ENCODE measurements at regions not wholly inside any gene's neighbourhood (a gene's known extent, or its start where the extent isn't known, plus 50 kb on each side); places are given as distances from the start of the nearest gene placed in this dataset.

DNA sequence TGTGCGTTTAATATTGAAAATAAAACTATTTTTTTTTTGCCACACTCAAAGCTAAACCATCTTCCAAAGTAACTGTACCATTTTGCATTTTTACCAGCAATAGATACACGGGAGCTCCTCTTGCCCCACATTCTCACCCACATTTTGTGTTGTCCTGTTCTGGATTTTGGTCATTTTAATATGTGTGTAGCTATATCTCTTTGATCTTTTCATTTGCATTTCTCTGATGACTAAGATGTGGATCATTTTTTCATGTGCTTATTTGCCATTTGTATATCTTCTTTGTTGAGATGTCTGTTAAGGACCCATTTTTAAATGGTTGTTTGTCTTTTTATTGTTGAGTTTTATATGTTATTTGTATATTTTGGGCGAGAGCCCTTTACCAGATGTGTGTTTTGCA, 1543.5 kb downstream of the GRIK2 start:
- H3K9me3 Mint-ChIP-seq = no peaks in the 10 kb centered on the region
- H3K9ac ChIP-seq (ENCODE audit: extremely low read depth, low read length, poor library complexity, severe bottlenecking) = no peak overlapping the region
- H3K36me3 Mint-ChIP-seq (ENCODE audit: low read depth) = no peaks in the 10 kb centered on the region
- H3K9me3 ChIP-seq (ENCODE audit: control insufficient read depth, low read length) = no peaks in the 10 kb centered on the region
- peaks cover 4% of the 10 kb centered on the region for H3K4me1 Mint-ChIP-seq
- H3K27ac ChIP-seq (ENCODE audit: low read depth, low read length) = no peak overlapping the region
- no peak overlapping the region for H3K27ac Mint-ChIP-seq
- WGBS, 2 experiments (ENCODE audit: insufficient coverage in 1 of 2, insufficient read length in 1 of 2) = 92 to 100% methylated on average over 1 to 2 of the region's 3 CpGs
- TF ChIP-seq, protein P1, sequence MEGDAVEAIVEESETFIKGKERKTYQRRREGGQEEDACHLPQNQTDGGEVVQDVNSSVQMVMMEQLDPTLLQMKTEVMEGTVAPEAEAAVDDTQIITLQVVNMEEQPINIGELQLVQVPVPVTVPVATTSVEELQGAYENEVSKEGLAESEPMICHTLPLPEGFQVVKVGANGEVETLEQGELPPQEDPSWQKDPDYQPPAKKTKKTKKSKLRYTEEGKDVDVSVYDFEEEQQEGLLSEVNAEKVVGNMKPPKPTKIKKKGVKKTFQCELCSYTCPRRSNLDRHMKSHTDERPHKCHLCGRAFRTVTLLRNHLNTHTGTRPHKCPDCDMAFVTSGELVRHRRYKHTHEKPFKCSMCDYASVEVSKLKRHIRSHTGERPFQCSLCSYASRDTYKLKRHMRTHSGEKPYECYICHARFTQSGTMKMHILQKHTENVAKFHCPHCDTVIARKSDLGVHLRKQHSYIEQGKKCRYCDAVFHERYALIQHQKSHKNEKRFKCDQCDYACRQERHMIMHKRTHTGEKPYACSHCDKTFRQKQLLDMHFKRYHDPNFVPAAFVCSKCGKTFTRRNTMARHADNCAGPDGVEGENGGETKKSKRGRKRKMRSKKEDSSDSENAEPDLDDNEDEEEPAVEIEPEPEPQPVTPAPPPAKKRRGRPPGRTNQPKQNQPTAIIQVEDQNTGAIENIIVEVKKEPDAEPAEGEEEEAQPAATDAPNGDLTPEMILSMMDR (conservative IDR thresholded peaks at IDR 0.05) = no peak
- no peaks in the 10 kb centered on the region for H3K36me3 ChIP-seq (ENCODE audit: control insufficient read depth, insufficient read depth, low read length)
- no peak overlapping the region for H3K4me3 Mint-ChIP-seq
- H3K4me3 ChIP-seq (ENCODE audit: low read length) = no peak overlapping the region
- no peak for DNase-seq
- H3K4me1 ChIP-seq (ENCODE audit: control insufficient read depth, insufficient read depth, low read length) = no peaks in the 10 kb centered on the region
- no peaks in the 10 kb centered on the region for H3K27me3 ChIP-seq (ENCODE audit: control insufficient read depth, insufficient read depth, low read length, poor library complexity, severe bottlenecking)
- no peaks in the 10 kb centered on the region for H3K27me3 Mint-ChIP-seq (ENCODE audit: insufficient read depth)

DNA sequence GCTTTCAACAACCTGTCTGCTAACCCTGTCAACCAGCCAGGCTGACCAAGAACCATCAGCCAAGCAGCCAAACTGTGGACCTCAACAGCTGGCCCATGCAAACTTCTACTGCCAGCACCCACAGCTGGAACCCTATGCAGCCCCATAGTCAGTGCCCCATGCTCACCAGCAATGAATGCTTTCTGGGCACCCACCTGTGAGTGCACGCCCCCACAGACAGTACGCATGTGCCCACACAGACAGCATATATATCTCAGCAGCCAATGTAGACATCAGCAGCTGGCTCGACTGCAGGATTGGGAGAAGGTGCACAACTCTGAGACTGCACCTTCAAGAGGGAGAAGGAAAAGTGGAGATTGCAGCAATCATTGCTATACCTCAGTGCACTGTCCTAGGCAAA, 1534.6 kb downstream of the GRIK2 start:
- no peak overlapping the region for H3K27ac Mint-ChIP-seq
- WGBS, 2 experiments (ENCODE audit: insufficient coverage in 1 of 2, insufficient read length in 1 of 2) = 91% methylated on average over 3 of the region's 3 CpGs; no CpG with 5 or more reads in 1 of the 2 experiments
- Histone ChIP-seq H3K27me3 (ENCODE audit: control insufficient read depth, insufficient read depth, low read length, poor library complexity, severe bottlenecking) (no peaks in the 10 kb centered on the region), H3K4me1 (ENCODE audit: control insufficient read depth, insufficient read depth, low read length) (no peaks in the 10 kb centered on the region), H3K9ac (ENCODE audit: extremely low read depth, low read length, poor library complexity, severe bottlenecking) (no peak overlapping the region), H3K4me3 (ENCODE audit: low read length) (no peak overlapping the region), H3K9me3 (ENCODE audit: control insufficient read depth, low read length) (no peaks in the 10 kb centered on the region), H3K36me3 (ENCODE audit: control insufficient read depth, insufficient read depth, low read length) (no peaks in the 10 kb centered on the region), H3K27ac (ENCODE audit: low read depth, low read length) (no peak overlapping the region)
- H3K36me3 Mint-ChIP-seq (ENCODE audit: low read depth) = no peaks in the 10 kb centered on the region
- H3K4me1 Mint-ChIP-seq = peaks cover 8% of the 10 kb centered on the region
- TF ChIP-seq, protein P1 (conservative IDR thresholded peaks at IDR 0.05) = no peak
- H3K4me3 Mint-ChIP-seq = no peak overlapping the region
- no peaks in the 10 kb centered on the region for H3K9me3 Mint-ChIP-seq
- H3K27me3 Mint-ChIP-seq (ENCODE audit: insufficient read depth) = no peaks in the 10 kb centered on the region
- DNase-seq = no peak

DNA sequence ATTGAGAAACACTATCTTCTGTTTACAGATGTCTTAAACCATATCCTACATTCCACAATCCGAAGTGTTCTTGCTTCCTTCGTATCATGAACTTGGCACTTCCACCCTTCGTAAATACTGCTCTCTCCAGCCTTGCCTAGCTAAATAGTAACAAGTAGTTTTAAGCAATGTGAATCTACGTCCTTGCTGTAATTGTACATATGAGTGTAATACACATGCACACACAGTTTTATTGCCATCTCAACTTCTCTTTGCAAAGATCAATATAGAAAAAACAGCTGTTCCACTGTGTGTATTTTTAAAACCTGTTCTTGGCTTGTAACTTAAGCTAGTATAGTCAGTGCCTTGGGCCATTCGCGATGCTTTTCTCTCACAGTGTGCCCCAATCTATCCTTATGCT, 1524.7 kb downstream of the GRIK2 start:
- H3K36me3 ChIP-seq (ENCODE audit: control insufficient read depth, insufficient read depth, low read length) = no peaks in the 10 kb centered on the region
- DNase-seq = no peak
- WGBS, 2 experiments (ENCODE audit: insufficient coverage in 1 of 2, insufficient read length in 1 of 2) = 92 to 100% methylated on average over 2 to 6 of the region's 6 CpGs
- no peaks in the 10 kb centered on the region for H3K27me3 ChIP-seq (ENCODE audit: control insufficient read depth, insufficient read depth, low read length, poor library complexity, severe bottlenecking)
- H3K27me3 Mint-ChIP-seq (ENCODE audit: insufficient read depth) = no peaks in the 10 kb centered on the region
- H3K4me1 Mint-ChIP-seq = no peaks in the 10 kb centered on the region
- no peak overlapping the region for H3K4me3 ChIP-seq (ENCODE audit: low read length)
- no peak overlapping the region for H3K4me3 Mint-ChIP-seq
- H3K4me1 ChIP-seq (ENCODE audit: control insufficient read depth, insufficient read depth, low read length) = peaks cover 3% of the 10 kb centered on the region
- no peak overlapping the region for H3K27ac ChIP-seq (ENCODE audit: low read depth, low read length)
- no peak overlapping the region for H3K27ac Mint-ChIP-seq
- no peaks in the 10 kb centered on the region for H3K9me3 ChIP-seq (ENCODE audit: control insufficient read depth, low read length)
- H3K9ac ChIP-seq (ENCODE audit: extremely low read depth, low read length, poor library complexity, severe bottlenecking) = no peak overlapping the region
- TF ChIP-seq, protein P1 (conservative IDR thresholded peaks at IDR 0.05) = no peak
- H3K9me3 Mint-ChIP-seq = peaks cover 2% of the 10 kb centered on the region
- no peaks in the 10 kb centered on the region for H3K36me3 Mint-ChIP-seq (ENCODE audit: low read depth)
